ENCODE measurements at regions not wholly inside any gene's neighbourhood (a gene's known extent, or its start where the extent isn't known, plus 50 kb on each side); places are given as distances from the start of the nearest gene placed in this dataset.

- H3K27ac ChIP-seq: no peak overlapping the region
- no peak for TF ChIP-seq CTCF (IDR thresholded peaks at IDR 0.05)
- TF ChIP-seq ZFX (IDR thresholded peaks at IDR 0.05; ENCODE audit: borderline replicate concordance): no peak
Observed at GRCh38 chr4:34679228-34679627, 1565.1 kb downstream of the ARAP2 start.

- H3K27ac ChIP-seq: no peak overlapping the region
- TF ChIP-seq ZFX (IDR thresholded peaks at IDR 0.05; ENCODE audit: borderline replicate concordance): no peak
Observed at GRCh38 chr4:34709564-34709963, 1534.8 kb downstream of the ARAP2 start.

GRCh38 chr4:34718576-34719245 lies 1525.6 kb downstream of the ARAP2 start:
- TF ChIP-seq CTCF (IDR thresholded peaks at IDR 0.05) (no peak), ZFX (IDR thresholded peaks at IDR 0.05; ENCODE audit: borderline replicate concordance) (no peak)

GRCh38 chr4:34720571-34720970 lies 1523.7 kb downstream of the ARAP2 start:
- no peak overlapping the region for H3K27ac ChIP-seq
- TF ChIP-seq ZFX (IDR thresholded peaks at IDR 0.05; ENCODE audit: borderline replicate concordance): no peak
- peak; percentile 79 for TF ChIP-seq CTCF (IDR thresholded peaks at IDR 0.05)

More at GRCh38 chr4:34718576-34719245, 1525.6 kb downstream of the ARAP2 start:
- H3K27ac ChIP-seq: no peak overlapping the region

DNA sequence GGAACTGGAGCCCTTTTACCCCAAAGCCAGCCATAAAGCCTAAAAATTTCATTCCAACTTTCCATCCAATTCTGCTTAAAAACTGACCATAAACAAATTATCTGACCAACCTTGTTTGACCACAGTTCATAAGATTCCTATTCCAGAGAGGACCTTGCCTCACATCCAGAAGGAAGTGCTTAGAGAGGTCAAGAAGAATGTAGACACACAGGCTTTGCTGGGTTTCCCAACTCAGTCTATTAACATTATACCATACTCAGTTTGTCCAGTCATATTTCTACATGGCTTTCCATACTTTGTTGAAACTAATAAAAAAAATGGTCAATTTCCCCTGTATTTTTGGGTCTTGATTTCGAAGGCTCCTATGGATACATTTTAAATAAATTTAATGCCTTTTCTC lies 1522.5 kb downstream of the ARAP2 start:
- no peak overlapping the region for H3K27ac ChIP-seq
- TF ChIP-seq ZFX (IDR thresholded peaks at IDR 0.05; ENCODE audit: borderline replicate concordance): no peak
- TF ChIP-seq CTCF (IDR thresholded peaks at IDR 0.05): no peak

DNA sequence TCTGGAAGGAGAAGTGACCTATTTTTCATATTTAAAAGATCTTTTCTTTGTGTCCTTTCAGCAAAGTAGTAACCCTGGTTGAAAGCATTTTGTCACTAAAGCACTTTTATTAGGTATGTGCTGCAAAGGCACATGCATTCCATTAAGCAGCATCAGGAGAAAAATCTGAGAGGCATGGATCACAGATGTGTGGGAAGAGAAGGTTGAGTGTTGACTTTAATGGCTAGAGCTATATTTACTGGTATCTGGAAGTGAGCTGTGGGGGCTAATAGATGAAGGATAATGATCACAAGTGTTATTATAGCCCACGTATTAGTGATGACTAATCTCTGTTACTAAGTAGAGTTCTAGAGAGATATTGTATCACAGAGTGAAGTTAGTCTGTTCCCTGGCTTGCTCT lies 1520.7 kb downstream of the ARAP2 start:
- H3K27ac ChIP-seq: no peak overlapping the region
- TF ChIP-seq ZFX (IDR thresholded peaks at IDR 0.05; ENCODE audit: borderline replicate concordance) (no peak), CTCF (IDR thresholded peaks at IDR 0.05) (no peak)

DNA sequence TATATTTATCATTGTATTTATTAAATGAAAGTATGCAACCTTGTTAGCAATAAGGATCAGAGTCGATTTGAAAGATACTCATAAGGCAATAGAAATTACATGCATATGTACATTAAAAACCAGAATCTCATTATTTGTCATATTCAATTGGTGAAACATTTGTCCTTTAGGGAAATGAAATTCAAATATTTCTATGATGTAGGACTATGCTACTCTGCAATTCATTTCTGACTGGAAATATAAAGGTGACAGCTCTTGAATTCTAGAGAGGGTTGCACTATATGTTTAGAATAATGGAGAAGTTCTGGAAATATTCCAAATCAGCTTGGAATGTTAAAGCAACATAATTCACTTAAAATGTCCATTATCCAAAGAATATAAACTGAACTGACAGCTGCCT lies 1519.8 kb downstream of the ARAP2 start:
- TF ChIP-seq CTCF (IDR thresholded peaks at IDR 0.05): no peak
- no peak for TF ChIP-seq ZFX (IDR thresholded peaks at IDR 0.05; ENCODE audit: borderline replicate concordance)
- no peak overlapping the region for H3K27ac ChIP-seq

GRCh38 chr4:34731070-34731469 lies 1513.2 kb downstream of the ARAP2 start:
- TF ChIP-seq ZFX (IDR thresholded peaks at IDR 0.05; ENCODE audit: borderline replicate concordance): no peak
- no peak for TF ChIP-seq CTCF (IDR thresholded peaks at IDR 0.05)
- no peak overlapping the region for H3K27ac ChIP-seq

Data from 22Rv1 (cell line).